ENCODE measurements at regions not wholly inside any gene's neighbourhood (a gene's known extent, or its start where the extent isn't known, plus 50 kb on each side); places are given as distances from the start of the nearest gene placed in this dataset.

DNA sequence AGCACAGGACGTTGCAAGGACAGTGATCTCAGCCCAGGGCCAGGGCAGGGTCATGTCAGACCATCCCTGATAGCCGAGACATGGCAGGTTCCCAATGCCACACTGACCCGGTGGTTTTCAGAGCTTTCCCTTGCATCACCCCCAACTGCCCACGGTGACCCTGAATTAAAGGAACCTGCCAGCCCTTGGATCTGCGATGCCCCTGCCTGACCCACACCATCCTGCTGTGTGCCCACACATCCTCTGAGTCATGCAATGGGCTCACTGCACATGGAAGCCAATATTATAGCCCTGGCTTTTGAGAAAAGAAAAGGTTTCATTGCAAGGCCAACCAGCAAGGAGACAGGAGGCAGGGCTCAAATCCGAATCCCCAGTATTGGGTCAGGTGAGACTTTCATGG lies 132.6 kb upstream of the CST7 start:
- no peak overlapping the region for H3K4me3 ChIP-seq (replicated peaks in 1 of 2; ENCODE audit: low read depth in 2 of 2, low read length in 2 of 2)
- DNase-seq (ENCODE audit: low read depth in 2 of 2), result no peak
- TF ChIP-seq CTCF (IDR thresholded peaks at IDR 0.05; ENCODE audit: low read depth, low read length), result no peak

DNA sequence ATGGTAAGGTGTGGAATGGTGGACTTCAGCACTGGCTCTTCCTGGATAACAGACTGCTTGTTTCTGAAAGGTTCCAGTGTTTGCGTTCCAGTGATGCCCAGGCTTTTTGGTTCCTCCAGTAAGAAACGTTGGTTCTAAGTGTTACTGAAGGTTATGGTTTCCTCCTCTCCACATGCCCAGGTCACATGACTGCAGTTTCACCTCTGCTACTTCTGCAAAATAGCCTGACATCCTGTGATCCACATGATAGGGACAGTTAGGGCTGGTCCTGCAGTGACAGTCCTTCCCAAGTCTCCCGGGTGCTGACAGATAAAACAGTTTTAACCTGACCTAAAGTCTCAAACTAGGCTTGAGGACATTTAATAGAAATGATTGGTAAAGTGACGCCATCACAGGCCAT lies 132.2 kb upstream of the CST7 start:
- no peak for TF ChIP-seq CTCF (IDR thresholded peaks at IDR 0.05; ENCODE audit: low read depth, low read length)
- DNase-seq (ENCODE audit: low read depth in 2 of 2), result no peak
- no peak overlapping the region for H3K4me3 ChIP-seq (replicated peaks in 1 of 2; ENCODE audit: low read depth in 2 of 2, low read length in 2 of 2)

- no peak for TF ChIP-seq CTCF (IDR thresholded peaks at IDR 0.05; ENCODE audit: low read depth, low read length)
- no peak for DNase-seq (ENCODE audit: low read depth in 2 of 2)
- no peak overlapping the region for H3K4me3 ChIP-seq (replicated peaks in 1 of 2; ENCODE audit: low read depth in 2 of 2, low read length in 2 of 2)
These were observed 131.7 kb upstream of the CST7 start for GRCh38 chr20:24817351-24817750.

GRCh38 chr20:24818056-24818455 lies 131.0 kb upstream of the CST7 start:
- no peak for DNase-seq (ENCODE audit: low read depth in 2 of 2)
- no peak overlapping the region for H3K4me3 ChIP-seq (replicated peaks in 1 of 2; ENCODE audit: low read depth in 2 of 2, low read length in 2 of 2)
- no peak for TF ChIP-seq CTCF (IDR thresholded peaks at IDR 0.05; ENCODE audit: low read depth, low read length)

GRCh38 chr20:24819331-24819965 lies 129.6 kb upstream of the CST7 start:
- H3K4me3 ChIP-seq (replicated peaks in 1 of 2; ENCODE audit: low read depth in 2 of 2, low read length in 2 of 2), result no peak overlapping the region
- TF ChIP-seq CTCF (IDR thresholded peaks at IDR 0.05; ENCODE audit: low read depth, low read length), result no peak
- no peak for DNase-seq (ENCODE audit: low read depth in 2 of 2)

DNA sequence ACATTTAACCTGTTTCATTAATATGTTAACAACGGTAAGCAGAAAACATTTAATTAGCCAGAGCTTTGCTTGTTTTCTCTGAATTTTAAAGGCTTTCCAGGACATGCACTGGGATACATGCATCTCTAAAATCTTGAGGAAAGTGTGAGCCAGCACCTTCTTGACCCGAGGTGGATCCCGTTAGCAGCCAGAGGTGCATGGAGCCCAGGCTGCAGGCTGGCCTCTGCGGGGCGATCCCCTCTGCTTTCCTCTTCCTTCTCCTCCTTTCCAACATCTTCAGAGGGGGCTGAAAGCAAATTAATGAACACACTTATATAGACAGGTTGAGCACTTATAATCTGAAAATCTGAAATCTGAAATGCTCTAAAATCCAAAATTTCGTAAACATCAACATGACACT lies 128.7 kb upstream of the CST7 start:
- DNase-seq (ENCODE audit: low read depth in 2 of 2), result no peak
- H3K4me3 ChIP-seq (replicated peaks in 1 of 2; ENCODE audit: low read depth in 2 of 2, low read length in 2 of 2), result no peak overlapping the region
- TF ChIP-seq CTCF (IDR thresholded peaks at IDR 0.05; ENCODE audit: low read depth, low read length), result no peak

- no peak overlapping the region for H3K4me3 ChIP-seq (replicated peaks in 1 of 2; ENCODE audit: low read depth in 2 of 2, low read length in 2 of 2)
- no peak for TF ChIP-seq CTCF (IDR thresholded peaks at IDR 0.05; ENCODE audit: low read depth, low read length)
- DNase-seq (ENCODE audit: low read depth in 2 of 2), result no peak
These were observed 127.7 kb upstream of the CST7 start for GRCh38 chr20:24821391-24821790.

Measured in cardiac fibroblast (primary cell).